NCI-H82 treated with DMSO at 0.1 percent for 48 hours (cell line): ENCODE measurements at regions not wholly inside any gene's neighbourhood (a gene's known extent, or its start where the extent isn't known, plus 50 kb on each side); places are given as distances from the start of the nearest gene placed in this dataset.

ENCODE experiments used
- DNase-seq: peaks from one replicate; lab custom pipeline; 2025; ENCODE audit not compliant: unreplicated experiment; lab: John Stamatoyannopoulos, UW

DNA sequence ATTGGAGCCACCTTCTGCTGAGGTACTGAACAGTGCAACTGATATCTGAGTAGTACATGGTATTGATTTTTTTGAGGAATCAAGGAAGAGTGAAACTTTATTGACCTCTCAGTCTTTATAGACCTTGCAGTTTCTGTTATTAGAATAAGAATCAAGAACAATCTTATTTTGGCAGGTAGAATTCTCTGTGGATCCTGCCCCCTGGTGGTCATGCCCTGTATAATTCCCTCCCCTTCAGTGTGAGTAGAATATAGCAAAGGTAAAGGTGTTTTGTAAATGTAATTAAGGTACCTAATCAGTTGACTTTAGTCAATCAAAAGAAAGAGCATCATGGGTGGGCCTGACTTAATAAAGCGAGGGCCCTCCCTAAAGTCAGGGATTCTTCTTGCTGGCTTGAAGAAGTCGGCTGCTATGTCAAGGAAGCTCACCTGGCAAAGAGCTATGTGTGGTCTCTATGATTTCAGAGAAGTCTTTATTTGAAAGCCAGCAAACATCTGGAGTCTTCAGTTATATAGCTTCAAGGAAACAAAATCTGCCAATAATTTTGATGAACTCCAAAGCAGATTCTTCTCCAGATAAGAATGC is 142.8 kb downstream of the LSM5 start:
- DNase-seq: no peak

DNA sequence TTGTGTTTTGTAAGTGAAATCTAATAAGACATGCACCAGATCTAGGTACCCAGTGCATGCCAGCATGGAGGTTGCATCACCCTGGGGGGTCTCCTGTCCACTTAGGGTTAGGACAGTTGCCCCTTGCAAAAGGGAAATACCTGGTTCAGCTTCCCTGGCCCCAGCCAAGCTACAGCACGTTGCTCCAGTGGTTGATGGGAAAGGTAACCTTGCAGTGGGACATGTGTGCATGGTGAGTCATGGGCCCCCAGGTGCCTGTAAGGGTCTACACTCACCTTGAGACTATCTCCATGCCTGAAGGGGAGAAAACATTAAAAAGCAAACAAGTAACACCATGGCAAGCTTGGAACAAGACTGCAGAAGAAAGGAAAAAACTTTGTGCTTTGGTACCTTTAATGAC is 143.9 kb downstream of the LSM5 start:
- DNase-seq: no peak

DNA sequence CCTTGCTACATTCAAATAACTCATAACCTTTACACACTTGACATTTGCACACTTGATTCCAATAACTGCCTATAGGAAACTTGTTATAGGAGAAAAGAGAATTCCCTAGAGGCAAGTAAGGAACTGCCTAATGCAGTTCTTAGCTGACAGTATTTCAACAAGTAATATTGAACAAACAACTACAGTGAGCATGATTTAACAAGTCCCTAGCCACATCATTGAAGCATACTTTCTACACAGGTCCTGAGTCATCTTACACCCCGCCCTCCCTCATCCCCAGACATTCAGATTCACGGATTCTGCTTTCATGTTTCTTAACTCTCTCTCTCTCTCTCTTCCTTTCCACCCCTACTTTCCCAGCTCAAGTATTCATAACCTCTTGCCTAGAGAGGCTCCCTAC is 153.5 kb downstream of the LSM5 start:
- no peak for DNase-seq

DNA sequence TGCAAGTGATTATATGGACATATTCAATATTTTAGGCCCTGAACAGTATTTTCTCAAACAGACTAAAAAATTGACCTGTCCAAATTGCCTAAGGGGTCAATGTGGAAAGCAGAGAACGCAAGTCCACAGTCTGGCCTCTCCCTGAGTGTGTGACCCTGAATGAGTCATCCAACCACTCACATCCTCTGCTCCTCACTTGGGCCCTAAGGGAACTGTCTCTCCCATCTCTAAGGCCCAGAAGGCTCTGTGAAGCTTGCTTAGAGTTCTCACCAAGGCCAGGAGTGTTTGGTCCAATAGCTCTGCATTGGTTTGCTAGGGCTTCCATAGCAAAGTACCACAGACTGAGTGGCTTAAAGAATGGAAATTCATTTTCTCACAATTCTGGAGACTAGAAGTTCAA is 155.1 kb downstream of the LSM5 start:
- DNase-seq: no peak

DNA sequence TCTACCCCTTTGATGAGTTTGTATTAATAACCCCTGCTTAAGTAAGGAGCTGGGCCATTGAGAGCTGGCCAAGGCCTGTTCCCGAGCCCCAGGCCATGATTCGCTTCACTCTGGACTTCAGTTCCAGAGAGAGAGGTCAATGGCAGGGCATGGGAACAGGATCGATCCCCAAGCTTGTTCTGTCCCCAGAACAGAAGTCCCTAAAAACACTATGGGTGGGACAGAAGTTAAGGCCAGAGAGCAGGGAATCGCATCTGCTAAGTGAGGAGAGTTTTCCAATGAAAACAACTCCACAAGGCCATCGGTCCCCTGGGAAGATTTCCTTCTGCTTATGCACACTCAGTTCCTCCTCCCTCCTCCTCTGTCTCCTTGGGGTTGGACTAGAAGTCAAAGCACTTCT is 159.6 kb downstream of the LSM5 start:
- no peak for DNase-seq

DNA sequence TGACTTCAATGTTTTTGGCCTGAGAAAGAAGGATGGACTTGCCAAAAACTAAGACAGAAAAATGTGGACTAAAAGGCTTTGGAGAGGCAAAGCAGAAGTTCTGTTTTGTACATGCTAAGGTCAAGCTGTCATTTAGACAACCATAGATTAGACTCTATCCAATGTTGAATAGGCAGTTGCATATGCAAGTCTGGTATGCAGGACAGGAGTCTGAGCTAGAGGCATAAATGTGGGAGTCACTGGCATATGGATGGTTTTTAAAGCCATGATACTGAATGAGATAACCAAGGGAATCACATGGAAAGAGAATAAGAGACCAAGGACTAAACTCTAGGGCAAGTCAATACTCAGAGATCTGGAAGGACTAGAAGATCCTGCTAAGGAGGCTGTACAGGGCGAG is 164.1 kb downstream of the LSM5 start:
- no peak for DNase-seq

DNA sequence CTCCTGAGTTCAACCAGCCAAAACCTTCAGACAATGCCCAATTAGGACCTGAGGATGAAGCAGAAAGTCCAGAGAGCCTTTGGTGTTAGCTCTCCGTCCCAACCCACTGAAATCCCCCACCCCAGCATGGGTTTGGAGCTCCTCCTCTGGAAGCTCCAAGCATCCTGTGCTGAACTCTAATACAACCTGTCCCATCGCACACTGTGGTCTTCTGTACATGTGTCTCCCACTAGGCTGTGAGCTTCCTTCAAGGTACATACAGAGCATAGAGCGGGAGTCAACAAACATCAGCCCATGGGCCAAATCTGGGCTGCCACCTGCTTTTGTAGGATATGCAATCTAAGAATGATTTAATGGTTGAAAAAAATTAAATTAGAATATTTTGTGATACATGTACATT is 166.5 kb downstream of the LSM5 start:
- DNase-seq: no peak

DNA sequence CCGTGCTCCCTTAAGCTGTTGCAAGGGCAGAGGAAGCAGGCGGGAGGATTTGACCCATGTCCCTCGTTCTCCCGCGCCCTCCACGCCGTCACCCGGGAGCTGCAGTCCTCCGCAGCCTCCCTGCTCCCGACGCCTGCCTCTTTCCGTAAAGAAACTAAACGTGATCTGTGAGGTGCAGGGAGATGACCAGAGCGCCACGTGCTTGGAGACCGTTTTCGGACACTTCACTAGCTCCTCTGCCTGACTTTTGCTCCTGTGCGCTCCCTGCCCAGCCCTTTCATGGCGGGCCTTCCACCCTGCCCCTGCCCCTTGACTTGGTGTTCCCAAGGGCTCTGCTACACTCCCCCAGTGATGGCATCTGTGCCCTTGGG is 171.2 kb downstream of the LSM5 start:
- no peak for DNase-seq

DNA sequence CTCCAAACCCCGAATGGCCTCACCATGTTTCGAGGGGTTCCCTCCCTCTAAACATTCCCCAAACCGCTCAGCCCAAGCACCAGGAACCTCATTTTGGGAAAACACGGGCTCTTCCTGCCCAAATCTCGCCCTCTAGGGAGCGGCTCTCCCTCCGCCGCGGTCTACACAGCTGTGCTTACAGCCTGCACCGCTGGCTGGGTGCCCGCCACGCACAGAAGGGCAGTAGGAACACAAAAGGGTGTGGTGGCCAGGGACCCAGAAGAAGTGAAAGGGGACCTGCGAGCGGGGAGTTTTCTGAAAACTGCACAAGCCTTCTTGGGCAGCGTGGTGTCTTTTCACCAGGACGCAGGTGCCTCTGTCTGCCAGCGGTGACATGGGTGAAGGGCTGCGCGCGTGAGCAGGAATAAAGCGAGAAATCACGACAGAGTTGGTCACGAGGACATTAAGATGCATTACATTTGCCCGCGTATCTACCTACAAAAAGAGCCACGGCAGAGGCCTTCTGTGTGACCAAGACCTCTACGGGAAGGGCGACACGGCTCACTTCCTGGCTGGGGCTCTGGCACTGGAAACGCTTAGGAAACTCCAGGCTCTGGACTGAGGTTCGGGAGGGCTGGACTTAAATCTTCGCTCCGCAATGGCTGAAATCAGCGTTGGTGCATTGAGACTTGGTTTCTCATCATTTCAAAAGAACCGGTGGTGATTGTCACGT is 171.7 kb downstream of the LSM5 start:
- DNase-seq: no peak

DNA sequence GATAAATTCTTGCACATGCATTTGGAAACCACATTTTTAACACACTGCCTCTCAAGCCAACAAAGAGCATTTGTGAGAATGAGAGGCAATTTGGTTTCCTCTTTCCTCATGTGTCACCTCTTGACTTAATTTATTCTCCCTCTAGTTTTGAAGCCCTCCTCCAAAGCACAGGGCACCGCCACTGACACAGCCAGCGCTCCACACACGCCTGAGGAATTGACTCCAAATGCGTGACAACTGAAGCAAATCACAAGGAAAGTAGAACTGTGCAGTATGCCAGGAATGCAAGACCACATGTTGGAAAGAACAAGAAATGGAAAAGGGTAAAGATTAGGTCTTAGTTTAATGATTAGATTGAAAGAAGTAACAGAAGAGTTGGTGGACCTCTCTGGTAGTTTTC is 173.3 kb downstream of the LSM5 start:
- DNase-seq: no peak

DNA sequence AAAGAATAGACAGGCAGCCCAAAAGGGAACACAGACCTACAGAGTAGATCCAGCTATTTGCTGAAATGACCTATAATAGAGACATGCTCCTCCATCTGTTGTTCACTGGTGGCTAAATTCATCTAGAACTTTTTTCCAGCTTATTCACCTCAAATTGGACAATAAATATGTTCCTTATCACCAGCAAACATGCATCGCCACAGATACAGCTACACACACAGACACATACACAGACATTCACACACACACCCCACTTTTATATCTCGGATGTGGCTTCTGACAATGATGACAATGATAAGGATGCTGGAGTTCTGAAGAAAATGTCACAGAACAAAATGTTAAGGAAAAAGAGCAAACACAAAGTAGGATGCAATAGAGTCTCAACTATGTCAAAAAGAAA is 175.4 kb downstream of the LSM5 start:
- DNase-seq: no peak

DNA sequence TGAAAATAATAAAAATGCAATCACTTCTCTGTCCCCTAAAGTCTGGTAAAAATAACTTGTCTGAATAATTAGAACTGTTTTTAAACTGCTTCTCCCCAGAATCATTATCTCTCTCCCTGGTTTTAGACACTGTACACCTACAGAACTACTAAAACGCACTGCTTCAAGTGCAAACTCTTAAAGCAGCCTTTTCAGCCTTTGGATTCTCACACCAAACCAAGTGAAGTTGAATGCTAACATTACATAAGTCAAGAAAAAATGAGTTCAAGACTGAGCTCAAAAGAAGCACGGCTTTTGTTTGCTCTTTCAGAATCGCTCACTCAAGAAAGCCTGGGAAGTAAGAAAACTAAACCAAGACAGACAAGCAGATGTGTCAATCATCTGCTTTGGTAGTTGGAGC is 188.8 kb downstream of the LSM5 start:
- DNase-seq: no peak

DNA sequence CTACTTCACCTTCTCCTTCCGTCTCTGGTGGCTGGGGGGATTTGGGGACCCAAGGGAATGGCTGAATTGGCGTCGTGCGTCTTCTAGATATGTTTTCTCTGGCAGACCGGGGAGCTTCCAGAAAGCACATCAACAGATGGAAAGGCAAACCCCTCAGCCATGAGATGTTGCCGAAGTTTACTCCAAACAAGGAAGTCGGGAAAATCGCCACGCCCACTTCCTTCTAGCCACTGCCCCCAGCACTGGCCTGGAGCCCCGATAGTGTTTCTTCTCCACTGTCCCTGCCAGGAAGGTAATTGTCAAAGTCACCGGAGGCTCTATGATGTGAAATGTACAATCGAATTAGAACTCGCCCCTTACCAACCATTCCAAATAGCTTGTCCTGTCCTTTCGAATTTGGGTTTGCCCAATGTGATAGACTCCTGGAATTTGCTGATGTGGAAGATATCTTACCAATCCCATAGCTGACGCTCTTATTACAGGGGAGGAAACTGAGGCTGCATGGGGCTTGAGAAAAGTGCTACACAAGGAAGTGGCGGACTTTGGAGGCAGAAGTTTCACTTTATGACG is 191.0 kb downstream of the LSM5 start:
- peak; percentile 32 for DNase-seq

DNA sequence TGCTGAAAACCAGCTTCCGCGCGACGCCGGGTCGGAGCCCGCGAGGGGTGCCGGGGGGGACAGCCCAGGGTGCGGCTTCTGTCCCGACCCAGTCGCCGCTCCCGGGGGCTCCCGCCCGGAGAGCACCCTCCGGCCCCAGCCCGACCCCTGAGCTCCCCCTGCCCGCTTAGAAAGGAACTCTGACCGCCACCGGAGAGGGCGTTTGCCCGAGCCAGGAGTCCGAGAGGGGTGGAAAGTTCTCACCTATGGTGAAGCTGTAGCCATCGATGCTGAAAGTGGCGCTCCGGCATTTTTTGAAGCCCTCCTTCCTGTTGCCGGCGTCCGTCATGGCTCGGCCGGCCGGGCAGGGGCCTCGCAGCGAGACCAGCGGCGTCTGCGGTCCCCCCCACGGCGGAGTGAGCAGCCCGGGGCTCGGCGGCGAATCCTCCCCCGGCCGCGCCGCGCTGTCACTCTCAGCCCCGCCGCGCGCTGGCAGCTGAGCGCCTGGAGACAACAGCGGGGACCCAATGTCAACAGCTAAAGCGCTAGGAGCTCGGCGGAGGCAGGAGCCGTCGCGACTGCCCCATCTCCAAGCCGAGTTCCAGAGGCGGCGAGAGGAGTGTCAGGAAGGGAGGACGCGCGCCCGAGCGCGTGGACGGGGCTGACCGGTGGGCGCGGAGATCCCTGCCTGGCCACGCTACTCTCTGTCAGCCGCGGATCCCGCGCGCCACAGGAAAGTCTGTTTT is 191.6 kb downstream of the LSM5 start:
- no peak for DNase-seq

DNA sequence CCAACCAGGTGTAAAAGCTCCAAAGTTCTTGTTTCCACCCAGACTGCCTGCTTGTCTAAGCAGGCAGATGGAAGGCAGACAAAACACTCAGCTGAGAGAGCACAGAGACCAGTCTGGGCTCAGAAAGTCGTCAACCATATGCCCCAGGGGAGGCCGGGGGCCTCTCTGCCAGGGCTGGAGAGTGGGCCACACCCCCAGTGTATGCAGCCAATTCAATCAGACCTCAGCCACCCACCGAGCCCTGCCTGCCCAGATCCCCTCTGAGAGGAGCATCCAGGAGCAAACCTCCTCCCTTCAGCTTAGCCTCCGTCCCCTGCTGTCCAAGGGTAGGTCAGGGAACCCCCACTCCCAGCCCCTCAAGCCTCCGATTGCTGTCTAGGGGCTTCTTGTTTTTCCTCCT is 196.3 kb downstream of the LSM5 start:
- DNase-seq: no peak

DNA sequence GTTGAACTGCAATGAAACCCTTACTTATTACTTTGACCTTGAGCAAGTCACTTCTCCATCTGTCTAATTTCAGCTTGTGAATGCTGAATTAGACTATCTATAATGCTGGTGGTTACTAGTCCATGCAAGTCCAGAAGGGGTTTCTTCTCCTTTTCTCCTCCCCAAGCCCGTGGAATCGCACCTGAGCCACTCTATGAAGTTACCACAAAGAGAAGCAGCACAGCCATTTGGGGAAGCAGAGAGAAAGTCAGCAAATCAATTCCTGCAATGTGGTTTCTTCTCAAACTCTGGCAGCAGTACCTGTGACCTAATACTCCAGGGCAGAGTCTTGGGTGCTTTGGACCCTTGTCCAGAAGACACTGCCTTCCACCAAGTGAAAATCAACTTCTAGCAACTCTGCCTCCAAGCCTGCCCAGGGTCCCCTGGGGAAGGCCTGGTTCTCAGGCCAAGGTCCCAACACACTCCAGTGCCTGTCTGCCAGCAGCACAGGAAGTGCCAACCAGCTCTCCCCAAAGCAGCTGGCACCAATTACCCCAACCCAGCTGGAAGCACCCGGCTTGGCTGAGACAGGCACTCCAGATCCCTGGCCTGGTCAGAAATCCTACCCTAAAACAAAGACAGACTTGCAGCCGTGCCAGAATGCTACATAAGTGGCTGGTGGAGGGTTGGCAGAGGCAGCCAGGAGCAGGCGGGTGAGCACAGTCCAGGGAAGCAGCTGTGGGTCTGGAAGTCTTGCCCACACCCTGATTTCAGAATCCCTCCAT is 200.3 kb downstream of the LSM5 start:
- DNase-seq: no peak

DNA sequence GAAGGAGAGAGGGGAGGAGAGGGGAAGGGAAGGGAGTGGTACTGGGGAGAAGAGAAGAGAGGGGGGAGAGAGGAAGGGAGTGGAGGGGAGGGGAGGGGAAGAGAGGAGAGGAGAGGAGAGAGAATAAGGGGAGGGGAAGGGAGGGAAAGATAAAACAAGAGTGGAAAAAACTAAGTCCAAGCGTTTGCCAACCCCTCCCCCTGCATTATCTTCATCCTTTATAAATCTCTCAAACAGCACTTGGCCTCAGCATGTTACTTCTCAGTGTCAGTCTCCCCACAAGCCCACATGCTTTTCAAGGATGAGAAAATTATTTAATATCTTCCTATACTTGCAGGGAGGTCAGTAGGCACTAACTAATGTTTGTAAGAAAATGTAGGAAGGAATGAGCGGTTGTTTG is 204.5 kb downstream of the LSM5 start:
- DNase-seq: no peak

DNA sequence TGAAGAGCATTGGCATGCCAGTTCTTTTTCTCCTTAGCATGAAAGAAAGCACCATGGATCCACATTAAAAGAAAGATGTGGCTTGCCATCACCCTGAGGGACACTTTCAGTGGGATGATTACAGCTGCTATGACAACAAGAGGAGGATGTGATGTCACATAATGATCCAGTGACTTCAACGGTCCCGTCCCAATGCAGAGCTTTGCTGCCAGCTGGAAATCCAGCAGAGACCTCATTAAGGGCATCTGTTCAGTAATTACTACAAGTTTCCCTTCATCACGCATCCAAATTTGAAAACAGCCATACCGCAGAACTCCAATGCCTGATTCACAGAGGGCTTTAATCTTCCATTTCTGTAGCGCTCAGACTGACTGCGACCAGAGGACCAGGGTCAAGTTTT is 206.6 kb downstream of the LSM5 start:
- DNase-seq: no peak

DNA sequence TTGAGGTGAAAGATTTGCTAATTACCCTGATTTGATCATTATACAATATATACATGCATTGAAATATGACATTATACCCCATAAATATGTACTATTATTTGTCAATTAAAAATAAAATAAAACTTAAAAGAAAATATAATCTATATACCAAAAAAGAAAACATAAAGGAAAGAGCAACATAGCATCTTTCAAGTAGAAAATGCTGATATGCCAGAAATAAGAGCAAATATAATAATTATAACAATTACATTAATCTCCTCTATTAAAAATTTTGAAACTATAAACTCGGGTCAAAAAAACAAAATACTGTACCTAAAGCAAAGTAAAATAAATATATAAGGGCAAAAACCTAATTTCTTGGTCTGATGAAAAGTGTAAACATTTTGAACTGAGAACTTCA is 209.3 kb upstream of the PDE1C start:
- DNase-seq: no peak

DNA sequence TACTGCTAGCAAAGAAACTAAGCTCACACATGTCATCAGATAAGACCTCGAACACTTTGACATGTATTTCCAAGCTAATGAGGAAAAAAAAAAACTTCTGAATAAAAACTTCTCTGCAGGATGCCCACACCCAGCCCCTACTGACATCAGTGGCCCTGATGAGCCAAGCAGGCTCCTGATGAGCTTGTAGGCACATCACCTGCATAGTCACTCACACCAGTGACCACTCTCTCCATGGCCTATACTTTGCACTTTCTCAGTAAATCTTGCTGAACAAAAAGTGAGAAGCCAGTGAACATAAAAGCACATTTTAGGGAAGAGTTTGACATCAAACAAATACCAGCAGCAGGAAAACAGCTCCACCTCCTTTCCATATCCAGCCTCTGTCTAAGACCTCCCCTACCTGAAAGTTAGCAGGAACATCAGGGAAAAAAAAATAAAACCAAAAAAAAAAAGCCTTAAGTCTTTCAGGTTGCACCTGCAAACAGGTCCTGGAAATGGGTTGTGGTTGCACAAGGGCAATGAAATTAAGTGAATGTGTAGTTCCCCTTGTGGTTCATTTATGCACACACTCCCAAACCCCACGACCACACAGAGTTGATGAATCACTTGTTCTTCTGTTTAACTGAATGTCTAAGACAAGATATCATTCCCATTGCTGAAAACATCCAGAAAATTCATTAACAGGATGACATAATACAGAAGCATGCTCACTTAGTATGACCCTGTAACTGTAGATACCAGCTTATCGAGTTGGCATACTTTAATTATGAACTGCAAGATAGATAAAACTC is 205.2 kb upstream of the PDE1C start:
- DNase-seq: no peak

DNA sequence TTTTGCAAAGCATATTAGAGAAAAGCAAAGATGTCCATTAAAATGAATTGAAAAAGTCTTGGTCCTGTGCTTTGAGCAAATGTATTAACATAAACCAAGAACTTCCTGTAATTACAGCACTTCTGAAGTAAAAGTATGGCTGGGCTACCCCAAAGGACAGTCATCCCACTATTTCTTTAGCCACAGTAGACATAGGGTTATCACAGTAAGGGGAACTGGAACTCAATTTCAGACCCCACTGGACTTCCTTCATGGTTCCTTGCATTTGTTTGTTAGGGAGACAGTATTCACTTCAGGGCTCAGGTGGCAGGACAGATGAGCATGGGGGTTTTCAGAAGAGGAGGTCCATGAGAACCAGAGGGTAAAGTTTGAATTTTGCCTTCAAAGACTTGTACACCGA is 203.1 kb upstream of the PDE1C start:
- DNase-seq: no peak
